ELF-1 (cell line): ENCODE measurements at regions not wholly inside any gene's neighbourhood (a gene's known extent, or its start where the extent isn't known, plus 50 kb on each side); places are given as distances from the start of the nearest gene placed in this dataset.

Source experiments
- DNase-seq: peaks from one replicate; pipeline ENCODE4 v3.0.0-alpha.2; 2016; ENCODE audit warnings: low read depth, low spot score

DNA sequence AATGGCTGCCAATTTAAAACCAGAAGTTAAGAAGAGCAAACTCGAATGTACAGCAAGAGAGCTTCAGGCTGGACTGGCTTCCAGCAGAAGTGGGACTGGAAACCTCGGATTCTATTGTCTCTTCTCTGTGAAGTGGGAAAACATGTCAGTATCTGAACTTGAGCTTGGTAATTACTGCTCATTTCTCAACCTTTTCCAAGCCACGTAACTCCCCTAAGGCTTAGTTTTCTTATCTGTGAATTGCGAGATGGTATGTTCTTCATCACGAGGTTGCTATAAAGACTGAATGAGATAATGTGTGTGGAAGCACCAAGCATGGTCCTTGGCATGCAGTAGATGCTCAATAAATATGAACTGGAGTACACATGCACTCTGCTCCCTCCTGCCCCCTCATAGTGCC lies 259.4 kb upstream of the SPRED2 start:
- DNase-seq: no peak

- no peak for DNase-seq
Measured at GRCh38 chr2:65688141-65688886, 255.9 kb upstream of the SPRED2 start.

GRCh38 chr2:65687614-65688013 lies 255.2 kb upstream of the SPRED2 start:
- DNase-seq: no peak

GRCh38 chr2:65686928-65687521 lies 254.6 kb upstream of the SPRED2 start:
- no peak for DNase-seq

GRCh38 chr2:65681503-65681902 lies 249.1 kb upstream of the SPRED2 start:
- no peak for DNase-seq

- DNase-seq: no peak
Measured at GRCh38 chr2:65678779-65679391, 246.5 kb upstream of the SPRED2 start.

GRCh38 chr2:65675350-65675749 lies 243.0 kb upstream of the SPRED2 start:
- DNase-seq: no peak

DNA sequence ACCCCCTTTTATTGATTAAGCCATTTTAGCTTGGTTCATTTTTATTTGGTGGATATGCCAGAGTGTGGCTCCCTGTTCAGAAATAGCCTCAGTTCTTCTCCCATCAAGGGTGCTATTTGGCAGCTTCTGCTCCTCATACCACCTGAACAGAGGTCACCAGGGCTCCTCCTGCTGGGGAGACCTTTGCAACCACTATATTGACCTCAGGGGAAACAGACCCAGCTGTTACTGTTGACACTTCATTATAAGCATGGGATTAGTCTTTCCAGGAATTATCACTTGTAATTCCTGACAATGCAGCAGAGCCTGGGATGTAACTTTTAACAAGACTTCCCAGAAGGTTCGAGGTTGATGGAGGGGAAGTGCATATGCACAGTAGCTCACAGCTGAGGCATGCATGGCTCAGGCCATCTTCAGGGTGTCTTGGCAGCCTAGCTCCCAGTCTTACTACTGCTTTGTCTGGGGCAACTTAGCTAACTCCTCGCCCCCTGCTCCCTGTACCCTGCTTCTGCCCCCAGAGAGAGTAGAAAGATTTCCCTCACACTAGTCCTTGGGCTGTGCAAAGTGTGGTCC lies 239.4 kb upstream of the SPRED2 start:
- DNase-seq: no peak

DNA sequence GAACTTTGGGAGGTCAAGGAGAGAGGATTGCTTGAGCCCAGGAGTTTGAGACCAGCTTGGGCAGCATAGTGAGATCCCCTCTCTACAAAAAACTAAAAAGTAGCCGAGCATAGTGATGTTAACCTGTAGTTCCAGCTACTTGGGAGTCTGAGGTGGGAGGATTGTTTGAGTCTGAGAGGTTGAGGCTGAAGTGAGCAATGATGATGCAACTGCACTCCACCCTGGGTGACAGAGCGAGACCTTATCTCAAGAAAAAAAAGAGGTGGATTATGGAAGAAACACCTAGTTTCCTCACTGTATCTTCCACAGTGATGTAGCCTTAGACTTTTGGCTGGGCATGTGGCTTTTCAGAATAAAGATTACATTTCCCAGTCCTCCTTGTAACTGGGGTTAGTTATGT lies 237.2 kb upstream of the SPRED2 start:
- DNase-seq: no peak

DNA sequence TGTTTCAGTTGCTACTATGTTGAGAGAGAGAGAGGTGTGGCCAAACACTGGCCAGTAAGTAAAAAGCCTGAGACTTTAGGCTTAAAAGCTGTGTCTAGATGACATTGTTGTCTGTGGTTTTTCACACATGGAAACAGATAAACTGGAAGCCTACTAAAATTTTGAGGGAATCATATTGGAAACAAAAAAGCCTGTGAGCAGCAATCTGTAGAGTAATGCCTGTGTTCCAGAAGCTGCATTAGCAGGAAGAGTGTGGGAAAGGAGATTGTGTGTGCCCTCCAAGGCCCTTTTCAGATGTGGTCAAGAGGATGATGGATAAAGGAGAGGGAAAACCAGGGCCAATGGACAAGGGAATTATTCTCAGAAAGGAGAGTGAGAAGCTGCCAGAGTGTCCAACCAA lies 236.3 kb upstream of the SPRED2 start:
- DNase-seq: no peak

GRCh38 chr2:65666156-65666725 lies 233.8 kb upstream of the SPRED2 start:
- DNase-seq: no peak

DNA sequence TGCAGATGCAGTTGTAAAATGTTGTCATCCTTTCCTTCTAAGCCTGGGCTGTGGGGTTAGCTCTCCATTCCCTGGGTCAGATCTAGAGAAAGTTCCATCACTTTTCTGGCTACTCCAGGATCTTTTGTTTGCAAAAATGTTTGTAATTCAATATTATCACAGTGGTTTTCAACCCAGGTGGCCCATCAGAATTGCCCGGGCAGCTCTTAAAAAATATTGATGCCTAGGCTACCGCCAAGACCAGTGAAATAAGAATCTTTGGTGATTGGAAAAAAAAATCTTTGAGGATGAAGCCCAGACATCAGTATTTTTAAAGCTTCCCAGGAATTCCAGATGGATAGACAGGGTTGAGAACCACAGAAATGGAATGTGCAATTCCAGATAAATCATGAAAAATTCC lies 232.5 kb upstream of the SPRED2 start:
- no peak for DNase-seq

- no peak for DNase-seq
Measured at GRCh38 chr2:65663831-65664407, 231.5 kb upstream of the SPRED2 start.

DNA sequence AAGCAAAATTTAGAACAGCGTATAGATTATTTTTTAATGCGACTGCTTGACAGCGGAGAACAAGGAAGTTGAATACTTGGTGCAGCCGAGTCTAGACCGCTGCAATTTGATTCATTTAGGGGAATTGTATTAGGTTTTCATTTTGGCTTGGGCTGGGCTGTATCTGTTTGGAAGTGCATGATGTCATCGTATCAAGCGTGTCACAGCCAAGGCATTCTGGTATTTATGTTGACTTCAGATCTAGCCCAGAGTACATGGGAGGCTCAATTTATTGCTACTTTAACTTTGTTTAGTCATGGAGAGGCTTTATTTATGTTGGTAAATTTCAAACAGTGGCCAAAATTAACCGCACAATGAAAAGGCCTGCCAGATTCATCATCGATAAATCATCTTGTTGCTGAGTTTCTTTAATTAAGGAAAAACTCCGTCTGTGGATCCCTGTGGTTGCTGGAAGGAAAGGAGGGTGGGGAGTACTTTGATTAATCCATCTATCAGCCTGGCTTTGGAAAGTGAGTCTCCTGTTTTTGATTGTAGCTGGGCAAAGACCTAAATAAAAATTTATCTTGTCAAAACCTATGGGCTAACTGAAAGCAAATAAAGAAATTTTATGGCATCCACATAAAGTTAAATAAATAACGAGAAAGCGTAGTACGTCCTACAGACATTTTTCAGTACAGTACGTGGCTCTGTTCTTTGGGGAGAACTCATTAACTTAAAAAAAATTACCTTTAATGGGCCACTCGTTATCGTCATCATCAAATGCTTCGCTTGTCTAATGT lies 230.4 kb upstream of the SPRED2 start:
- no peak for DNase-seq

GRCh38 chr2:65661980-65662653 lies 229.7 kb upstream of the SPRED2 start:
- no peak for DNase-seq

DNA sequence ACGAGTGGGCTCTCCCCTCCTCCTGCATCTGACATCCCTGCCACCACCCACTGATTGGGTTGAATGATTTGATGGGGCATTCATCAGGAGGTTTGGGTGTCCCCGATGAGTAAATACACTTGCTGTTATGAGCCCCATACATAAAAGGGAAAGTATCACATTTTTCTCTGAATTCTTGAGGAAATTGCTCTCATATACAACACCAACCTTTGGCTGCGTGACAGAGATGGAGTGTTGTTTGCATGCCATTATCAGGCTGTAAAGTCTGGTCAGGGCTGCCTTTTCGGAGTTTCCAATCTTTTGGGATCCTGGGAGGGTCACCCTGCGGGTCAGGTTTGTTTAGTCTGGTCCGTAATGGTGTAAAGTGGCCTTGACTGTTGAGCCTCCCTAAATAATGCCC lies 227.9 kb upstream of the SPRED2 start:
- no peak for DNase-seq

DNA sequence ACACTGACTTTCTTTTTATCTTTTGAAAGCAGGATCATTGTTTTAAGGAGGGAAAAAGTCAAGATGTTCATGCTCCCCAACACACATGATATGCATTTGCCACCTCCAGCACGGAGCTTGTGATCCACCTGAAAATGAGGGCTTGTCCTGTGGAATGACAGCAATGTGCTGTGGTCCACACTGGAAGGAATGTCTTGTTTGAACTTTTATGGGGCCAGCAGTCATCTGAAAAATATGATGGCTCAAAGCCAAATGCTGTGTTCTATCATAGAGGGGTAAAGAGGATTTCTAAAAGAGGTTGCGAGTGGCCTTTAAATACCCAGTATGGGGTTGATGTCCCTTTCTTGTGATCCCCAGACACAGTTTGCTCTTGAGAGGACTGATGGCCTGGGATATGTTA lies 226.5 kb upstream of the SPRED2 start:
- no peak for DNase-seq

DNA sequence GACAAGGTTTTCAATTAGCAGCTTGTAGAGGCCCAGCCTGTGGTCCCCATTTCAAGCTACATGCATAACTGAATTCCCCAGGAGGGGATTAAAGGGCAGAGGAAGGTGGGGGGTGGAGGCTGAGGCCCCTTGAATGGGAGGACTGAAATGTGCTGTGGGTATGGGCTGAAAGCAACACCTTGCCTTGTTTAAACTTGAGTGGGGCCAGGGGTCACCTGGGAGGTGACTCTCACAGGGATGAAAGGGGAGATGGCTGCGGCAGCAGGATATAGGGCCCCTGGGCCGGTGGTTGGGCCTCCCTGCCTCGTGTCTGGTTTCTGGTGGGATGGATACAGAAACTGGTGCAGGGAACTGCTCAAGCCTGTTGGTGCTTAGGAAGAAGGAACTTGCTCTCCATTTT lies 225.9 kb upstream of the SPRED2 start:
- DNase-seq: no peak

DNA sequence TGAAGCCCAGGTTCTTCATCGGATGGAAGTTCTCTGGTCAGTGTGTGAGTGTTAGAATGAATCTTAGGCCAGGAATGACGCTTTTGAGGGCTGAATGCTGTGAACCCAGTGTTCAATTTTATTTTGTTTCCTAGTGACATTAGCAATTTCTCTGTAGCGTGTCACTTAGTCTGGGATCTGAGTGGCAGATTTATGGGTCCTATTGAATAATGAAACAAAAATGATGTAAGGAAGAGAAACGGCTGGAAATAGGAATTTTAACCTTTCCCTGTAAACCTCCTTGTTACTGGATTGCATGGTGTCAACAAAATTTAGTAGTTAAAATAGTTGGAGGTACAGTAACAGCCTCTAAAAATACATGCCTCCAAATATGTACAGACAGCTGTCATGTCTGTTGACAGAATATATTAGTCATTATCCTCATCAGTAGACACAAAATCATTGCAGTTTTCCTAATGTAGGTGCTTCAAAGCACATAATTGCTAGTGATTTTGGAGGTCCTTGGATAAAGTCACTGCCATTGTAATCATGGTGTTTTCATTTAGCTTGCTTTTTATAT lies 223.8 kb upstream of the SPRED2 start:
- DNase-seq: no peak

DNA sequence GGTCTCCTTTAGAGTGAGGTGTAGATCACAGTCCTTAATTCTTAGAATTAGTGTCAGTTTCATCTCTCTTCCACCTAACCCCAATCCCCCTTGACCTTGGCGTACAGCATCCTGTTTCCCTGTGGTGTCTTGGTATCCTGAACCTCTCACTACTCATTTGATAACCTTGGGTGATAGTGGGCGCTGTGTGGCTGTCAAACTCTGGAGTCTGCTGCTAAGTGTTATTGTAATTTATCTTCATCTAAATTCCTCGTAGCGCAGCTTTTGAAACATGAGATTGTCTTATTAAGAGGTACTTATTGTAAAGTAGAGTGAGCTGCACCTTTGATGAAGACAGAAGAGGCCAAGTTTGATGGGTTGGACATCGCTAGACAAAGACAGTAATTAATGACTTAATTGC lies 222.6 kb upstream of the SPRED2 start:
- DNase-seq: no peak
